ENCODE measurements at regions not wholly inside any gene's neighbourhood (a gene's known extent, or its start where the extent isn't known, plus 50 kb on each side); places are given as distances from the start of the nearest gene placed in this dataset.

GRCh38 chr1:234874291-234875288 is 254.0 kb downstream of the TOMM20 start (continued):
- TF ChIP-seq ZSCAN5A (CRISPR knock-in tag; IDR thresholded peaks at IDR 0.05; ENCODE audit: borderline replicate concordance) (peak; percentile 16; the same call in 1 of the 2 replicates), ZGPAT (CRISPR knock-in tag; IDR thresholded peaks at IDR 0.05) (peak; percentile 56; the same call in 1 of the 2 replicates), ZNF687 (CRISPR knock-in tag; IDR thresholded peaks at IDR 0.05) (peak; percentile 91), ZNF644 (CRISPR knock-in tag; IDR thresholded peaks at IDR 0.05; ENCODE audit: low read depth) (peak; percentile 30; the same call in 1 of the 2 replicates), FOSL2 (CRISPR knock-in tag; IDR thresholded peaks at IDR 0.05) (peak; percentile 94), ZNF841 (CRISPR knock-in tag; IDR thresholded peaks at IDR 0.05; ENCODE audit: borderline replicate concordance) (no peak), ZBTB10 (CRISPR knock-in tag; IDR thresholded peaks at IDR 0.05; ENCODE audit: borderline replicate concordance) (no peak), RNF219 (CRISPR knock-in tag; IDR thresholded peaks at IDR 0.05) (0 out of 2 replicates have a peak, but pooled peaks have one; percentile 18), SRY (CRISPR knock-in tag; IDR thresholded peaks at IDR 0.05) (no peak), ZFP36L2 (CRISPR knock-in tag; IDR thresholded peaks at IDR 0.05) (no peak), GATA4 (IDR thresholded peaks at IDR 0.05; ENCODE audit: borderline replicate concordance, low read depth) (no peak; the same call in 1 of the 2 replicates), ZNF460 (CRISPR knock-in tag; IDR thresholded peaks at IDR 0.05; ENCODE audit: borderline replicate concordance) (no peak)
